Colon (tissue), 2 donors: ENCODE measurements at regions not wholly inside any gene's neighbourhood (a gene's known extent, or its start where the extent isn't known, plus 50 kb on each side); places are given as distances from the start of the nearest gene placed in this dataset.
A peak's percentile ranks its signal among the peaks of the same experiment; 100 is the strongest.
"Not testable (repeated sequence)": the region's sequence is repeated elsewhere in the genome, so short reads cannot be mapped to it uniquely, and the experiment has no call there.

ENCODE experiments used
- FAIRE-seq: peaks from 2 replicates; lab custom pipeline; 2012; peaks lifted over from hg19 to GRCh38; lab: Jason Lieb, UNC
- donor health status: control.
- donor health status: control.

DNA sequence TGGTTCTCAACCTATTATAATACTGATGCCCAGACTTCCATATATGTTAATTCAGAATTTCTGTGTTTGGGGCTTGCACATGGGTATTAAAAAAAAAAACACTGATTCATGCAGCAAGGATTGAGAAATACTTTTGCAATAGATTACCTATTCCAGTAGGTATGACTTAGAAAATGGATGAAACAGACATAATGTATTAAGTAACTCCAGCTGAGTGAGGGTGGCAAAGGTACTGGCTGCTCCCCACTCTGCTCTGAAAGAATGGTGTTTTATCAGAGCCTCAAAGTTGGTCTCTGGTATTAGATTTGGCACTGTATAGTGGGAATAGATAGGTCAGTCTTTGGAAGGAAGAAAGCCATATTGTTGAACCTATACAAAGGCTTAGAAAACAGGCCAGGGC lies 234.3 kb upstream of the FOLH1 start:
- no peak for FAIRE-seq

DNA sequence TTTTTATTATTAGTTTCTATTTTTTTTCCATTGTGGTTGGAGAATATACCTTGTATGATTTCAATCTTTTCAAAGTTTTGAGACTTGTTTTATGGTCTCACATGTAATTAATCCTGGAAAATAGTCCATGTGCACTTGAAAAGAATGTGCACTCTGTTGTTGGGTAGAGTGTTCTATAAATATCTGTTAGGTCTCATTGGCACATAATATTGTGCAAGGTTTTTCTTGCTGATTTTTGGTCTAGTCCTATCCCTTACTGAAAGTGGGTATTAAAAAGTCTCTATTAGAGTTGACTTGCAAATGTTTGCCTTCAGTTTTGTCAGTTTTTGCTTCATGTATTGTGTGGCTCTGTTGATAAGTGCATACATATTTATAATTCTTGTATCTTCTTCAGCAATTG lies 231.5 kb upstream of the FOLH1 start:
- peak; percentile 57 for FAIRE-seq

DNA sequence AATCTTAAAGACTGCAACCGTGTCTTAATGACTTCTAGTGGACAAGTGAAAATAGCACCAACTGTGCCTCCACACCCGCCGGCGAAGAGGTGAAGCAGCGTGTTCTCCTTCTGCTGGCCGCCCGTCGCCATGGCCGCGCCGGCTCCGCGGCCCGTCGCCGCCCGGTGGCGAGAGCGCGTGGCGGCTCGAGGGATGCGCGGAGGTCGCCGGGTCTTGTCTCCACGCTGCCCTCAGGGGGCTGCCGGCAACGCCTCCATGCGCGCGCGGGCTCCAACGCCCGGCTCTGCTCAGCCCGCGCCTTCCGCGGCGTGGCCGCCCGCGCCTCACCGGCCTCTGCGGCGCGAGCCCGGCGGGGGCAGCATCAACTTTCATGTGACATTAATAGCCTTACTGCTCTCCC lies 225.9 kb upstream of the FOLH1 start:
- FAIRE-seq: not testable (repeated sequence)

DNA sequence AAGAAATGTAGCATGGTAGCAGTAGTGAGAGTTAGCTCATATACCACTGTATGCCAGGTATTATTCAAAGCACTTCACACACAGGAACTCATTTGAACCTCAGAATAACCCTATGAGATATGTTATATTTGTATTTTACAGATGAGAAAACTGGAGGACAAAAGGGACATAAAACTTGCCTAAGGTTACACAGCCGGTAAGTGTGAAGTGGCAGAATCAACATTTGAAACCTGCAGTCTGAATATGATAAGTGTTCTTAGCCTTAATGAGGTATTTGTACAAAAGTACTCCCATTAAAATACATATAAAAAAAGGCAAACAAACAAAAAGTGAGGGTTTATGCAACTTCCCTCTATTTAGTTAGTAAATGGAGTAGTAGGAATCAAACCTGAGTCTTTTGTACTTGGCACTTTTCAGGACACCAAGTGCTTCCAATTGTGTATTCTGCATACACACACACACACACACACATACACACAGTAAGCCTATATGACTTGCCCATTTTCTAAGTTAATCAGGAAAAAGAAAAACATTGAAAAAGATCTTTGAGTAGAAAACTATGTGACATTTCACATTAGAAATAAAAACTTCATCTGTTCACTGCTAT lies 223.9 kb upstream of the FOLH1 start:
- FAIRE-seq: no peak

DNA sequence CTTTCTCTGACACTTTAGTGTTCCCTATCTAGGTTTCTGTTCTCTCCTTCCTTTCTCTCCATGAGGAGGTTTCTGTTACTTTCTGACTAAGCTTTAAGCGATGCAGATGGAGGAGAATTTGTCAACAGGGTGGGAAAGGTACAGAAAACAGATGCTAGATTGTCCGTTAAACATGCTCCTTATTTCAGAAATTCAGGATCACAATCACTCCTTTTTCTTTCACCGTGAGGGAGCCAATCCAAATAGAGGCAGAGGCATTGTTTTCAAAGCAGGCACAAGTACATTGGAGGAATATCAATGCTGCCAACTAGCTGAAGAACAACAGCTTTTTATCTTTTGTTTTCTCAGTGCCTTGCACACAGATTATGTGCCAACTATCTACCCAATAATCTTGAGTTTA lies 215.7 kb upstream of the FOLH1 start:
- no peak for FAIRE-seq

DNA sequence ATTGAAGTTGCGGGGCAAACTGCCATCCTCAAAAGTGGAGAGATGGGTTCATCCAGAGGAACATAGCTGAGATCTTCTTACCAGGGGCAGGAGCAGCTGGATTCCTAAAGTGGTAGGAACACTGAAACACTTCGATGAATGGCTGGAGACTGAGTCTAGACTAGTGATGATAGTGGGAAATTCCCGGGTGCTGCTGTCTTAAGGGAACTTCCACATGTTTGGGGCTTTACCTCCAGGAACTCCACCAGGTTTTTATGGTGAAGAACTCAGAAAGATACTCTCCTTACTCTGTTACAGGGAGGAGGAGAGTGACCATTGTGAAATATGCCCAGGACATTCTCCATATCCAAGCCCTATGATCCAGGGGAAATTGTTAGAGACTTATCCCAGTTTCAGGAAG lies 210.5 kb upstream of the FOLH1 start:
- not testable (repeated sequence) for FAIRE-seq

DNA sequence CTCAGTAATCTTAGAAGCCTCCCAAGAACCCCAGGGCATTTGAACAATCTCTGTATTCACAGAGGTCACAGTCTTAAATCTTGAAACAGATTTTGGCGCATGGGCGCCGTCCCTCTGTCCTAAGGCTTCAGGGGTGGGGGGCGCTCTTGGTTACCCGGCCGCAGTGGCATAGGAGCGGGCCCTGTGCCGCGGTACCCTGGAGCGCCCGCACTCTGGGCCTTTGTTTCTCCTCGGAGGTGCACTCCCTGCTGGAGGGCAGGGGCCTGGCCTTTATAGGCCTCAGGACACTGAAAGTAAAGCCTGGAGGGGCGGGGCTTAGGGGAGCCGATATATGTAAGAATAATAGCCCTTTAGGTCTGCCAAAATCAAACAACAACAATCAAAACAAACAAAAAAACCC lies 197.3 kb upstream of the FOLH1 start:
- FAIRE-seq: no peak

DNA sequence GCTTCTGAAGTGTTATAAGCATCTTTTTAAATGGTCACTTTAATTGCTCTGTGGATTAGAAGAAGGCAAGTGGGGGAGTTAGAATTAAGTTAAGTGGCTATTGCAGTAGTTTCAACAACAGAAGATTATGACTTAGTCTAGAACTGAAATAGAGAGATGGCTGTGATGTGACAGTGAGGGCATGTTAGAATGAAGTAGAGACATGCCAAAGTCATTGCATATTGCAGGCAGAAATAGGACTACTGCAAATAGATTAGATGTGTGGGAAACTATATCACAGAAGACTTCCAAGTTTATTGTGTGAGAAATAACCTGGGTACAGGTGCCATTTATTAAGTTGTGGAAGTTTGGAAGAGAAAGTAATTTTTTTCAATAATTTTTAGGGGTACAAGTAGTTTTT lies 187.4 kb upstream of the FOLH1 start:
- FAIRE-seq: not testable (repeated sequence)

DNA sequence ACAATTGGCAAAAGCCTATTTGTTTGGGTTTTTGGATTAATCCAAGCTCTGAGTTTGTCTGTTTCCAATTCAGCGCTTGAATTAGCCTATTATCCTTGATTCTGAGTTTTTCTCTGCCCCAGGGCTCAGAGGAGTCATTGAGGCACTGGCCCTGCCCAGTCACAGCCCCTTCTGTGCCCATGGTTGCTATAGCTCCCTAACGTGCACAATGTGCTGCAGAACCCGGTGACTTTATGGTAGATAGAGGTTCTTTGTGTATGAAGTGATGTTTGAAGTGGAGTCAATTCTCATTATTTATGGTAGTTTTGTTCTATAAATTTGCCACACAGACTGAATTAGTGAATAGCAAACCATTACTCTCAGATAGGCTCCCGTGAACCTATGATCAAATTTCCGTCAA lies 182.0 kb upstream of the FOLH1 start:
- not testable (repeated sequence) for FAIRE-seq

DNA sequence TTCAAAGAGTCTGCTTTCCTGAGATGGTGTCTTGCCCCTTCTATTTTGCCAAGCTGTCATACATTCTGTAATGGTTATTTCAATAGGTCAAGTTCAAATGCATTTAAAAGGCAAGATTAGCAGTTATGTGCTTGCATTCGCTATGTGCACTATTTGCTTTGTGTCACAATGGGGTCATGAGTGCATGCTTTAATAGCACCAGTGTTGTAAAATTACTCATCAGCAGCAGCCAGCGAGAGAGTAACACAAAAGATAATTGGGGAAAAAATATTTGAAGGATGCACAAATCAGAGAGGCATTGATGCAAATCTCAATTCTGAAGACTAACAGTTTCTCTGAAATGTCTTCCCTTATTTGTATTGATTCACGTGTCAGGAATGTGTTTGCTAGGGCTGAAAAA lies 180.7 kb upstream of the FOLH1 start:
- FAIRE-seq: not testable (repeated sequence)

DNA sequence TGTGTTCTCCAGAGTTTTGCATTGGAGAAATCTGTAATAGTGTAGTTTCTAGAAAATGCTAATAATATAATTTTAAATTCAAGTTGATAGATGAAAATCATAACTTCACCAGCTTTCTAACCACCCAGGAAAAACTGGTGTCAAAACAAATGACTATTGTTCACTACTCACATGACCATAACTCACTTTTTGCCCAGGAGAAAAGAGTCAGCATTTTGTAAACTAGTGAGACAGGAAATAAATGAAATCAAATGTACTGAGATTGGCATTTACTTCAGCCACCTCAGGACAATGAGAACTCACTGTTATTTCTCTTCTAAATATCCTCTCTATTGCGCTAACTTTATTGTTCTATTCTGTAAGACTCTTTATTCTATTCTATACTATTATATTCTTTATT lies 176.0 kb upstream of the FOLH1 start:
- FAIRE-seq: not testable (repeated sequence)

DNA sequence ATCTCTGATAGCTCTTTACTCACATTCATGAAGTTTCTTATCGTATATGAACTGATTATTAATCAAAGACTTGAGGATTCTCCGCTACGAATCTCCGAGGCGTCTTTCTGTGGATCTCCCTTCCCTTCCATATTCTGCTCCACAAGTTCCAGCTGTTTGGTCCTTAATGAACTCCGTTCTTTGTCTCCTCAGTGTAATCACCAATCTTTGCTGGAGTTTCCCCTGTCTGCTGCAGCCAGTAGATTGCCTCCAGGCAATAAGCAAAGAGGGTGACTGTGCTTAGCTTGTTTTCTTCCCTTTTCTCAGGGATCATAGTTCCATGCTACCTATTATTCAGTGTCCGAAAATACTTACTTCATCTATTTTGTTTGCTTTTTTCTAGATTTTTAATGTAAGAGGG lies 169.6 kb upstream of the FOLH1 start:
- FAIRE-seq: no peak

DNA sequence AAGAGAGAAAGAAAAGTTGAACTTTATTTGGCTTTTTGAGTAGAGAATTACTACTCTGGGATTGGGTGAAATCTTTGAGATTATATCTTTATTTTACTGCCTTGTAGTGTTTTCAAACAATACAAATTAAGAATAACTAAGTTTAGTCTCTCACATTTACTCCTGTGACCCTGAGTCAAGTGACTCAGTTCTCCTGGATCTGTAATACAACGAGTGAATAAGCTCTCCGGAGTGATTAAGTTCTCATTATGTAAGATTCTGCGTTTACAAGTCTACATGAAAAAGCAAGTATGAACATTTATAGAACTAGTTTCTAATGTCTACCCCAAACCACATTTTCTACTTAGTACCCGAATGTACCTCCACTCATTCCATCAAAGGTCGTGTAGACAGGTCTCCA lies 165.5 kb upstream of the FOLH1 start:
- FAIRE-seq: peak; percentile 75

DNA sequence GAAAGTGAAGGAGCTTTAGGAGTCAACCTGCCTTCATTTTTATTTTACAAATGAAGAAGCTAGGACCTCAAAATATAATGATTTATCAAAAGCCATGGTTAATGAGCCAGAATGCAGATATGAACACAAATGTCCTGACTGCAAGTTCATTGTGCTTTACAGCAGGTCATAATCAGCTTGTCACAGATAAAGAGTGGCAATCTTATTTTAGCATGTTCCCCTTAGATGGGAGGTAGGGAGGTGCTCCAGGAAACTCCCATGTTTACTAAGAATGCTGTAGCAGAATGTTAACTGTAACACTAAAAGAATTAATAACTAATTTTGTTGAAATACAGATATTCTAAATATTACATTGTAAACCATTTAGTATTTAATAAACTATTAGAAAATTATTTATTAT lies 165.0 kb upstream of the FOLH1 start:
- not testable (repeated sequence) for FAIRE-seq

DNA sequence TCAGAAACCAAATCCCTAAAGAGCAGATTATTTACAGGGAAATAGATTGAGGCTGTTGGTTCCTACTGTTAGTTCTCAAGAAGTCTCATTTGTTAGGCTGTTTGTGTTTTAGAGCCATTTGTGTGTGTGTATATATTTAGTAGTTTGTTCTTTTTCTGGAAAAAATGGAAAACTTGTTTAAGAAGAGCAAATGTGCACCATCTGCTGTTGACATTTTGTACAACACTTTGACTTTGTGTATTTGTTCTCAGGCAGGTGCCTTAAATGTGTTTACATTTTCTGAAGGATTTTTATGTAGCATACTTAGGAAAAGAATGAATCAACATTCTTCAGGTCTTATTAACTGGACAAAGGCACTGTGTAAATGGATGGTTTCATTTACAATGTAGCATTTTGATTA lies 163.7 kb upstream of the FOLH1 start:
- not testable (repeated sequence) for FAIRE-seq

DNA sequence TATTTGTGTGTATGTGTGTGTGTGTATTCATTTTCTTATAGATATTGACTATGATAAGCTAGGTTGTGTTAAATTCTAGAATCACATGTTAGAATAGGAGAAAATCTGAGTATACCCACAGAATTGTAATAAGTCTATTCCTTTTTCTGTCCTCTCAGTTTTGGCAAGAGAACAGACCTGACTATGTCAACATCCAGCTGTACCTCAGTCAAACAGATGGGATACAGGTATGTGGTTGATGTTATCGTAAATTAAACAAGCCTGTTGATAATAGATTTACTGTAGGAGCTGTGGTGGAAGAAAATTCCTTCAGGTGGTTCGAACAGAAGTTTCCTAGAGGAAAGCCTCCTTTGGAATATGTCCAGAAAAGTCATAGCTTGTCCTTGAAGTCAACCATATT lies 160.2 kb upstream of the FOLH1 start:
- FAIRE-seq: not testable (repeated sequence)

DNA sequence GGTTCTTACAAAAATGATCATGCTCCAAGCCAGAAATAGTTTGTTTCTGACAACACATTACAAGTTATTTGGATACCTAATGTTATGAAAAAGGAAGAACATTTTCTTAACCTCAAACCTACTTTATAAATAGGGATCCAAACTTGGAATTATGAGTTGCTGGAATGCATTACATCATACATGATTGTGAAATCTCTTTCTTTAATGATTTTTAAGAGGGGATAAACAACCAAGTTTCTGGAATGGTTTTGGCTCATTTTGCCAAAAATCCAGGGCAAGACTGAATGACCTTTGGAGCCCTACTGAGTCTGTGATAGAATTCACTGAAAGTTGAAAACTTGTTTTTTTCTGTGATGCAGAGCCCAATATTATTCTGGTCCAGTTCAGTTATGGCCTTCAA lies 157.0 kb upstream of the FOLH1 start:
- peak; percentile 61 for FAIRE-seq

DNA sequence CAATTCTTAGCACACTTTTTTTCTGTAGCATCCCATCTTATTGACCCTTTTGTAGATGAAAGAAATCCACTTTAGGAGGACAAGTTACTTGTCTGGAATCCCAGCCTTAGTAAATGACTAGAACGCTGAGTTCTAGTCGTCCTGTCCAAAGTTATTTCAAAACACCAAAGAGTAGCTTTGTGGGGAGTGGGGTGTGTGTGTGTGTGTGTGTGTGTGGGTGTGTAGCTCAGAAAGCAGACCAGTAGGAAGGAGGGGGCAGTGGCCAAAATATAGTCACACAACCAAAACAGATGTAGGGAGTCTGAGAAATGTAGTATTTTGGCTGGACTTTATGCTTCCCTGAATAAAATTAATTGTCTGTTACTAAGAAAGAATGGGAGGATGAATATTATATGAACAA lies 154.6 kb upstream of the FOLH1 start:
- FAIRE-seq: not testable (repeated sequence)

DNA sequence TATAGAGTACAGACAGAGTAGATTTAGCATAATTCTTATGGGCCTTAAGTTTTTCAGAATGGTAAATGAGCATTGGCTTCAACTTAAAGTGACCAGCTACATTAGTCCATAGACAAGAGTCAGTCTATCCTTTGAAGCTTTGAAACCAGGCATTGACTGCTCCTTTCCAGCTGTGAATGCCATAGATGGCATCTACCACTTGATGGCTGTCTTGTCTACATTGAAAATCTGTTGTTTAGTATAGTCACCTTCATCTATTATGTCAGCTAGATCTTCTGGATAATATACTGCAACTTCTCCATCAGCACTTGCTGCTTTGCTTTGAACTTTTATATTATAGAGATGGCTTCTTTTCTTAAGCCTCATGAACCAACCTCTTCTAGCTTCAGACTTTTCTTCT lies 146.1 kb upstream of the FOLH1 start:
- FAIRE-seq: not testable (repeated sequence)

DNA sequence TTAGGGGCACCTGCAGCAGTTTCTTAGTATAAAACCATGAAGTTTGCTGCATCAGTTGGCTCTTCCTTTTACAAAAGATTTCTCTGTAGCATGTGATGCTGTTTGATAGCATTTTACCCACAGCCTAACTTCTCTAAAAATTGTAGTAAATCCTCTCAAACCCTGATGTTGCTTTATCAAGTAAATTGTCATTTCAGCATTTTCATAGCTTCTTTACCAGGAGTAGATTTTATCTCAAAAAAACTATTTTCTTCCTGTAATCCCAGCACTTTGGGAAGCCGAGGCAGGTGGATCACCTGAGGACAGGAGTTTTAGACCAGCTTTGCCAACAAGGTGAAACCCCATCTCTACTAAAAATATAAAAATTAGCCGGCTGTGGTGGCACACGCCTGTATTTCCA lies 144.5 kb upstream of the FOLH1 start:
- FAIRE-seq: not testable (repeated sequence)

DNA sequence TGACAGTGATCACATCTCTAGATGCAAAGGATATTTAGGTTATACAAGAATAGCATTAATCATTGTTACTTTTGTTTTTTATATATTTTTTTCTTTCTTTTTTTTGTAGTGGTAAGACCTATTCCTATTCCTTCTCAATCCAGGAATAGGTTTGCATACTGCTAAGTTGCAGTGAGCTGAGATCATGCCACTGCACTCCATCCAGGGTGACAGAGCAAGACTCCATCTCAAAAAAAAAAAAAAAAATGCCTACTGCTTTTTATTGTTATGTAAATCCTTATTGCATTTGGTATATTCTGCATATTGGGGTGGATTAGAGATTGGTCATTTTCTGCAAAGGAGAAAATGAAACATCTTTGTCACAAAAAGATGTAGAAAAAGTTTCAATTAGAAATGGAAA lies 138.2 kb upstream of the FOLH1 start:
- FAIRE-seq: not testable (repeated sequence)

DNA sequence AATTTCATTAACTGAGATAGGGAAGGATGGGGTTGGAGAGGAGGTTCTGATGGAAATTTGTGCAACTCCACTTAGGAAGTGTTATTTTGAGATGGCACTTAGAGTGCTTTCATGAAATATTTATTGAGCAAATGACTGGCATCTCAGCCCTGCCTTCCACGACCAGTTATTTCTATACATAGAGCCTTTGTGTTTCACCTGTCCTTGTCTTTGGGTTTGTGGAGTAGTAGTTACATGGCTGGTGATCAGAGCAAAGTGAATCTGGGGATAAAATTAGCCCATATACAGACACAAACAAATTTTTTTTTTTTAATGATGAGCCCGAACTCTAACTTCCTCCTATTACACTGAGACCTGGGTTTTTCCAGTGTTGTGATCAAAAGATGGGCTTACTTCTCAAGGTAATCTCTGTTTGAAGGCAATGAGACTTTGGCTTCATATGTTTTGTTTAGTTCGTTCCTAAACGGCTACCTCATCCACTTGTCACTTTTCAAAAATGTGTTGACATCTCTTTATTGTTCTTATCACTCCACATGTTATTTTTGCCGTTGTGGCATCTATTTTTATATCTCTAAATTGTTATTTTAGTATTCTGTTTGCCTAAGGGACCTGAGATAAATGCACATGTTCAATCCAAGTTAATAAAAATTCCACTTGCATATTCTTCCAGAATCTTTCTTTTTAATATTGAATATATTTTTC lies 120.2 kb upstream of the FOLH1 start:
- FAIRE-seq: not testable (repeated sequence)

DNA sequence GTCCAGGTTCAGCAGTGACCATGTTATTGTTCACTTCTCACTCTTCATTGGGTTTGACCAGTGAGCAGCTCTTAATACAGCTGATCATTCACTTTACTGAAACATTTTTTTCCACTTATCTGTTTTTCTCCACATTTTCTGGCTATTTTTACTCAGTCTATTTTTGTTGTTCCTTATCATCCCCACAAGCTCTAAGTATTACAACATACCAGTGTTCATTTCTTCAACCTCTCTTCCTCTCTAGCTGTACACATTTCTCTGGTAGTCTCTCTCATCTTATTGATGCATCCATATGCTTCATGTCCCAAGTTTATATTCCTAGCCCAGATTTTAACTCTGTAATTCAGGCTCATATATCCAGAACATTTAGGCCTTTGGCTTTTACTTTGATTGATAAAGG lies 119.4 kb upstream of the FOLH1 start:
- not testable (repeated sequence) for FAIRE-seq

DNA sequence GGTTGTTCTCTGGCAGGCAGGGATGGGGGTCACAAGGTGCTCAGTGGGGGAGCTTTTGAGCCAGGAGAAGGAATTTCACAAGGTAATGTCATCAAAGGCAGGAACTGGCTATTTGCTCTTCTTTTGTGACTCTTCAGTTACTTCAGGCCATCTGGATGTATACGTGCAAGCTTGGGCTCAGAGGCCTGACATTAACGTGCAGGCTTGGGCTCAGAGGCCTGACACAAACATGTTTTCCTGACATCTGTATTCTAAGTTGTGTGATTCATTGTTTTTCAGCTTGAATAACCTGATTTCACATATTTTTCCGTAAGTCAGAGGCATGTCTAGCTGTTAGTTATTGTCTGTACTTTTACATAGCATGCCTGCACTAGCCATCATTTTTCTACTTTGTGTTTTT lies 118.2 kb upstream of the FOLH1 start:
- not testable (repeated sequence) for FAIRE-seq
